IPS-15b (cell line): ENCODE measurements at regions not wholly inside any gene's neighbourhood (a gene's known extent, or its start where the extent isn't known, plus 50 kb on each side); places are given as distances from the start of the nearest gene placed in this dataset.

Experiments used
- H3K27me3 ChIP-seq: one replicate; pipeline ENCODE4 v1.6.1; 2013; ENCODE audit warnings: low read length; ENCODE audit not compliant: control insufficient read depth, insufficient read depth
- H3K36me3 ChIP-seq: one replicate; pipeline ENCODE4 v1.6.1; 2013; ENCODE audit warnings: low read length; ENCODE audit not compliant: control insufficient read depth, insufficient read depth
- H3K4me1 ChIP-seq: one replicate; pipeline ENCODE4 v1.6.1; 2013; ENCODE audit warnings: mild to moderate bottlenecking, low read length; ENCODE audit not compliant: control insufficient read depth, insufficient read depth
- H3K4me3 ChIP-seq: one replicate; pipeline ENCODE4 v1.5.1; 2013; ENCODE audit warnings: low read depth, low read length
- H3K9ac ChIP-seq: one replicate; pipeline ENCODE4 v1.6.1; 2013; ENCODE audit warnings: low read depth, mild to moderate bottlenecking, low read length
- H3K9me3 ChIP-seq: one replicate; pipeline ENCODE4 v1.6.1; 2013; ENCODE audit warnings: mild to moderate bottlenecking, low read length; ENCODE audit not compliant: control insufficient read depth, insufficient read depth

DNA sequence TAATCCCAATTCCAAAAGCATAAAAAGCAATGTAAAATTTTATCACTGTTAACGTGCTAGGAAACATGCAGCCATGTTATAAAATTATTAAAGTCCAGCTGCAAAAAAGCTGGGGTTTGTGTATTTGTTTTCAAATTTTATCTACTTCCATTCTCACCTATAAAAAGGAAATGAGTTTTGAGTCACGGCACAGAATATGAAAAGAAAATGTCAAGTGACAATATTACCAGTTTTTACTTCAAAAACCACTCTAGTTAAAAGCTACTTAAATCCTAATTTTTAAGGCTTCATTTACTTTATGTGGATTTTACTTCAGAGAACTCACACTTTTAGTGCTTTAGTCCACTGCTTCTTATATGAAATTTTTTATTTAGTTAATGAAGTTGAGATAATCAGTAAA is 72.7 kb upstream of the IFNE start:
- no peaks in the 10 kb centered on the region for H3K9me3 ChIP-seq
- peaks cover 20% of the 10 kb centered on the region for H3K4me1 ChIP-seq
- peaks cover 7% of the 10 kb centered on the region for H3K27me3 ChIP-seq
- H3K4me3 ChIP-seq: no peak overlapping the region
- no peaks in the 10 kb centered on the region for H3K36me3 ChIP-seq
- H3K9ac ChIP-seq: no peak overlapping the region

DNA sequence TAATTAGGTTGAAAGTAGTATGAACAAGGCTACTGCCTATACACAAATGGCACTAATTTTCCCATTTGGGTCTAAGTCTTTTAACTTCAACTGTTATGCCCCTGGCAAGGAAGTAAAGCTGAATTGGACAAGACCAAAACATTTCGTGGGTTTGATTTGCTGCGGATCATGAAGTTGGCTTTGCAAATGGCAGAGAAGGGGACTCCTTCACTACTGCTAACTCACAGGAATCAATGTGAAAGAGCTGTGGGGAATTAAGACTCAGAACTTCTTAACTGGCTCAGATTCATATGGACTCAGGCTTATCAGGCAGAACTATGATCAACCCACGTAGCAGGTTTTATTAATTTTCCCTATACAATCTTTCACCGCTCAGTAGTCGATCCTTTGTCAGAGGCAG is 73.8 kb upstream of the IFNE start:
- peaks cover 19% of the 10 kb centered on the region for H3K4me1 ChIP-seq
- no peaks in the 10 kb centered on the region for H3K9me3 ChIP-seq
- peaks cover 17% of the 10 kb centered on the region for H3K27me3 ChIP-seq
- H3K4me3 ChIP-seq: no peak overlapping the region
- no peaks in the 10 kb centered on the region for H3K36me3 ChIP-seq
- no peak overlapping the region for H3K9ac ChIP-seq

DNA sequence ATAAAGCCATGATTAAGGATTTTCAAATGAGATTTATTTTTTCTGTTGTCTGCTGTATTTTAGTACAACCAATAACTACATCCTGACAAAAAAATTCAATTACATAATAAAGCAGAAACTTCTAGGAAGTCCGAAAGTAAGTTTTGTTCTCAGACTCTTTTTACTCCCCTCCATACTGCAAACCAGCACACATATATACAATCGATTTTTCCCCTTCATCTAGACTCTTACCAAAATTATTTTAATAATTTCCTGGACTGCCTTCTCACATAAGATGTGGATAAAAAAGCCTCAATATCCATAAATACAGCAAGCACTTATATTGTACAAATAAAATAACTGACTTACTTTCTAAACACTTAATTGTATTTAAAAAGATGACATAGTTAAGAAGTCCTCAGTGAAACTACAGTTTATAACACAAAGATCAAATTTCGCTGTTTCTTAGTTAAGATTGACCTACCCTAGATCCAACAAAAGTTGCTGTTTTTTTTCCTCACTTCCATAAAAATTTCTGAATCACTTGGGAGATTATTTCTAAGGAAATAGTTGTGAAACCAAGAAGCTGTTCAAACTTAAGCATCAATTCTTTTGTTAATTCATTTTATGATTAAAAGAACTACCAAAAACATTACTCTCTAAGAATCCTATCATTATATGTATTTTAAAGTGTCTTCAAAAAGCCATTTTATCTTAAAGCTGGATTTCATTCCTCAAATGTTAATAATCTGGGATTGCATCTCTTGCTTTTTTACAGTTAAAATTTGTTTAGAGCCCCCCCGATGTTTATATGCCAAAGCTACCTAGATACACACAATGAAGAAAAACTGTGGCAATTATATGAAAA is 74.7 kb upstream of the IFNE start:
- H3K4me3 ChIP-seq: no peak overlapping the region
- H3K27me3 ChIP-seq: peaks cover 18% of the 10 kb centered on the region
- no peaks in the 10 kb centered on the region for H3K9me3 ChIP-seq
- H3K36me3 ChIP-seq: no peaks in the 10 kb centered on the region
- peaks cover 15% of the 10 kb centered on the region for H3K4me1 ChIP-seq
- H3K9ac ChIP-seq: no peak overlapping the region

DNA sequence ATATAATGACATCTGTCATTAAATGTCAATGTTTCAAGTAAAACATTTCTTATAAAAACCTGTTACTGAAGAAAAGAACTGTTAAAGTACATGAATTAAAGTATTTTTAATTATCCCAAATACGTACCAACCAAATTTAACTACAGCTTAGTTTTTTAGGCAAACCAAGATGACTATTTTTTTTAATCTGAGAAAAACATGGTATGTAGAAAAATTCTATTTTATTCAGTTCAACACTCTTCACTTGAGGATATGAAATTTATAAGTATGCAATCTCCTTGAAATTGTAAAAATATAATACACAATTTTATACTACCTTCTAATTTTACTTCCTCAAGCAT is 75.3 kb upstream of the IFNE start:
- Histone ChIP-seq H3K9me3 (no peaks in the 10 kb centered on the region), H3K27me3 (peaks cover 18% of the 10 kb centered on the region), H3K36me3 (no peaks in the 10 kb centered on the region), H3K9ac (no peak overlapping the region), H3K4me1 (peaks cover 10% of the 10 kb centered on the region), H3K4me3 (no peak overlapping the region)

DNA sequence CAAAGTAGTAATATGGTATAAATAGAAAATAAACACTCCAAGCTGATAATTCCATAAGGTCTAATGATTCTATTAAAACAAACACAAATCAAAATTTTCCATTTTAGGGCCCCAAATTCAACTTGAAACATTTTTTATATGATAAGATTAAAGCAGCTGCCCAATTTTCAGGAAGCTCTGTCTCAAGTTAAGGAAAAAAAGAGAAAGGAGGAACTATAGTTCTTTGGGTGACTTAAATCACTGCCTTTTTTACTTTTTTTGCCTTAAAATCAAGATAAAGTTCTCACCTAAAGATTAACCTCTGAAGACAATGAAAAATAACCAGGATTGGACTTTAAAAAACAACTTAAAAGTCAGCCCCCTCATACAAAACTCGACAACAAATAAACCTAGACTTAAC is 76.0 kb upstream of the IFNE start:
- Histone ChIP-seq H3K27me3 (peaks cover 18% of the 10 kb centered on the region), H3K9me3 (no peaks in the 10 kb centered on the region), H3K4me1 (peaks cover 4% of the 10 kb centered on the region), H3K4me3 (peak overlapping the region; percentile 48), H3K9ac (no peak overlapping the region), H3K36me3 (no peaks in the 10 kb centered on the region)

DNA sequence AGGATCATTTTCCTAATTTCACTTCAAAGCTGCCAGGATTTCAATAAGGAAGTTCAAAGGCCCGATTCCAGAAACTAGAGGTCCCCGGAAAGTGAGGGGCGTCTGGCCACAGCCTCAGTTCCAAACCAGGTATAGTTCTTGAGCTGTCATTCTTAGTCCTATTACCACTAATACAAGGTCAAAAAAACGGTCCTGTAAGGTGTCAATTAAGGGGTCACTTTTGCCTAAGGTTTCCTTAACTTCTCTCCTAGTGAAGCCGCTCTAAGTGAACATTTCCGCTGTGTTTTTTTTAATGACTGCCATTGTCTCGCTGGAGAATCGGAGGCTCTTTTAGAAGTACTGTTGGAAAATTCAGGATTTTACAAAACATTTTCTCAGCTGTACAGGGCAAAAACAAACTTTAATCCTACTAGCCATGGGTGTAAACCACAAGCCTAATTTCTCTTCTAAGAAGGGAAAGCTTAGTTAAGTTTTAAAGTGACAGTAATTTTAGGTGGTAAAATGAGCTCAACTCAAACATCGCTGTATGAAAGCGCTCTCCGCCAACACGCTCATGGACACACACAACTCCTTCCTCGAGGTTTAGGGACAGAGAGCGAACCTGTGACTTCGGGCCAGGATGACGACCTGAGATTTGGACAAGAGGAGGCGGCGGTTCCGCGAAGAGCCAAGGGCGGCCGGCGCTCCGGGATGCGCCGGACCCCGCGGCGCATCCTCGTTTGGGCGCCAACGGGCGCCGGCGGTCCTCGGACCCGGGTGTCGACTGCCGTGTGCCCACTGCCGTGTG is 76.7 kb upstream of the IFNE start:
- Histone ChIP-seq H3K4me1 (peaks cover 2% of the 10 kb centered on the region), H3K27me3 (peaks cover 18% of the 10 kb centered on the region), H3K4me3 (peak overlapping the region; percentile 48), H3K9ac (peak overlapping the region; percentile 40), H3K9me3 (no peaks in the 10 kb centered on the region), H3K36me3 (no peaks in the 10 kb centered on the region)

DNA sequence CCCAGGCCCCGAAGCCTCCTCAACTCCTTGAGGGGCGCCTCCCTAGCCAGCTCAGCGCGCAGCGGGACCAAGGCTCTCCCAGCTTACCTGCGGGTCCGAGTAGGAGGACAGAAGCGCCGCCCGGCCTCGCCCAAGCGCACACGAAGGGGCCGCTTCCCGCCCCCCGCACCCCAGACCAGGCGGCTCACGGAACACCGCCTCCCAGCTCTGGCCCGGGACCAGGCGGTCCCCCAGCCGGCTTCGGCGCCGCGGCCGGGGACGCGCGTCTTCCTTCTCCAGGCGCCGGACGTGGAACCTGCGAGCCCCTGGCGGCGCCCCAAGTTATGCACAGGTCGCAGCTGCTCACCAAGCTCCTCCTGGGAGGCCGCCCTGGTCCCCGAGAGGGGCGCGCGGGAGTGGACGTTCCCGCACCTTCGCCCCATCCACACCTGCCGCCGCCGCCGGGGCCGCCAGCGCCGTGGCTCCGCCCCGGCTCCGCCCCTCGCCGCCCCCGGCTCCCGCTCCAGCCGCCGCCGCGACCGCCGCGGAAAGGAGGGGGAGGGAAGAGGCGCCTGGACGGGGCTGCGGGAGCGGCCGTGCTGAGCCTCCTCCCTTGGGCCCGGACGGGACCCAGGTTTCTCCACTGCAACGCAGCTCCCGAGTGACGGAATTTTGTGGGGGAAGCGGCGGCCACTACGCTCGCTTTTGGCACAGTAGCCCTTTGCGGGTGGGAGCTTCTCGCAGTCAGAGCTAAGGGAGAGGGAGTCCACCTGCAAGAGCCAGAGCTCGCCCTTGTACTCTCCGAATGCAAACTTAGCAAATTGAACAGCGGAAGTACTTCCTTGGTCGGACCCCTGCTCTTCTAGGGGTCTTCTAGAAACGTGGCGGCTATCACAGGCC is 77.5 kb upstream of the IFNE start:
- no peaks in the 10 kb centered on the region for H3K9me3 ChIP-seq
- peak overlapping the region; percentile 67 for H3K4me3 ChIP-seq
- H3K36me3 ChIP-seq: no peaks in the 10 kb centered on the region
- peaks cover 18% of the 10 kb centered on the region for H3K27me3 ChIP-seq
- H3K4me1 ChIP-seq: peaks cover 3% of the 10 kb centered on the region
- peak overlapping the region; percentile 48 for H3K9ac ChIP-seq

DNA sequence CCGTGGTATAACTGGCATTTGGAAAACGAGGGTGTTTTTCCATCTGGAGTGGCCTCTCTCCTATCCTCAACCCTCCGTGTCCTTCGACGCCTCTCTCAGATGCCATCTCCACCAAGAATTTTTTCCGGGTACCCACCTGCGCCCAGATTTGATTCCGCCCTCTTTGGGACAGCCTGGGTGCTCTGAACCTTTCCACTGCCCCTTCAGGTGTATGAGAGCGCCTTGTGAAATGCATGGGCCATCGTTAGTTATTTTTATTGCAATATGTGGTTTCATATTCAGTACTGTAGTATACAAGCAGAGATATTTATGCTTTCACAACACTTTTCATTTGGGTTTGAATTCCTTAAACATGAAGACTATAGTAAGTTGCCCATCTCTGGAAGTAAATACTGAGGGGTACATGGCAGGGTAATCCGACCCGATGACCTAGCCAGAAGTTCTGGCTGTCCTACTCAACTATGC is 78.2 kb upstream of the IFNE start:
- Histone ChIP-seq H3K9ac (peak overlapping the region; percentile 48), H3K27me3 (peaks cover 18% of the 10 kb centered on the region), H3K4me1 (peaks cover 7% of the 10 kb centered on the region), H3K4me3 (peak overlapping the region; percentile 67), H3K9me3 (no peaks in the 10 kb centered on the region), H3K36me3 (no peaks in the 10 kb centered on the region)

DNA sequence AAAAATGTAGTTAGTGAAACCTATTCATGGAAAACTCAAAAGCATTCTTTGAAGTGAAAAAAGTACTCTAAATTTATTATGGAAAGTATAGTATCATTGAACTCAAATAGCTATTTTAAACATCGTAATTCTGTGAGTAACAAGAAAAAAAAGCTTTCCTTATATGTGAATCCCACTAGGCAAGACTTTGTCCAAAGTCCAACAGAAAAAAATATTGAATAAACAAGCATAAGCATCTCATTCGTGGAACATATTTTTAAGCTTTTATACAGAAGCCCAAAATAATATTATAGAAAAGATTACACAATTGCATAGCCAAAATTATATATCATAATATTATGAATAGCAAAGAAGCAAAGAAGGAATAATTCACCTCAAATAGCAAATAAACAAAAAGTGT is 79.4 kb upstream of the IFNE start:
- H3K36me3 ChIP-seq: no peaks in the 10 kb centered on the region
- peaks cover 7% of the 10 kb centered on the region for H3K4me1 ChIP-seq
- no peaks in the 10 kb centered on the region for H3K9me3 ChIP-seq
- no peak overlapping the region for H3K9ac ChIP-seq
- no peak overlapping the region for H3K4me3 ChIP-seq
- H3K27me3 ChIP-seq: peaks cover 18% of the 10 kb centered on the region

DNA sequence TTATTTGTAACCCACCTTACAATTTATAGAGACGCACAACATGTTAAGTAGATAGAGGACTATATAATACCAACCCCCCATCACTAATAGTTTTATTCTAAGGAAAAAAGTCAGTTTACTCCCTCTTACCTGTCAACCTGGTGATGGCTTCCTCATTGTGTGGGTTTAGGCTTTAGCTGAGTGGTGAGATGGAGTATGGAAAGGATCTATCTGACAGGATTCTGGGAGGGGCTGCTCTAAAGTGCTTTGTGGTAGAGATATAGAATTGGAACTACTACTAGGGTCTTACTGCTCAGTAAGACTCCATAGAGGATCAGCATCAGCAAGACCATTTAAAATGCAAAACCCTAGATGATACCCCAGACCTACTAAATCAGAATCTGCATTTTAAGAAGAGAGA is 82.1 kb upstream of the IFNE start:
- Histone ChIP-seq H3K4me1 (peaks cover 7% of the 10 kb centered on the region), H3K4me3 (no peak overlapping the region)

DNA sequence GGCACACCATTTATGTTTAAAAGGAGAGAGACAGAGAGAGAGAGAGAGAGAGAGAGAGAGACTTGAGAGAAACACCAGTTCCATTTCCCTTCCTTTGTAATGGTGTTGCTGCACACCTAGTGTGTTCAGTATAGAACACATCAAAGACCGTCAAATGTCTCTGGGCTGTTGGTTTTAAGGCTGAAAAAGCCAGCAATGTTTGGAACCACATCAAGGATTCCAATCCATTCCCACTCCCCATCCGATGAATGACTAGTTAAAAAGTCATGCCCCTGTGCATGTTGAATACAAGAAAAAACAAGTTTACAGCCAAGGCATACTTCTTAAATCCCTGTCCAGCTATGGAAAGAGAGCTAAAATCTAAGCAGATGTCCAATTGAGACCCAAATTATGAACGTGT is 83.0 kb upstream of the IFNE start:
- H3K4me3 ChIP-seq: no peak overlapping the region
- no peaks in the 10 kb centered on the region for H3K9me3 ChIP-seq
- H3K27me3 ChIP-seq: peaks cover 9% of the 10 kb centered on the region
- peaks cover 7% of the 10 kb centered on the region for H3K4me1 ChIP-seq
- no peaks in the 10 kb centered on the region for H3K36me3 ChIP-seq
- no peak overlapping the region for H3K9ac ChIP-seq

More for the DNA sequence above, 82.1 kb upstream of the IFNE start:
- Histone ChIP-seq H3K27me3 (peaks cover 11% of the 10 kb centered on the region), H3K36me3 (no peaks in the 10 kb centered on the region), H3K9me3 (no peaks in the 10 kb centered on the region), H3K9ac (no peak overlapping the region)
